NCI-H69 (cell line): ENCODE measurements at regions not wholly inside any gene's neighbourhood (a gene's known extent, or its start where the extent isn't known, plus 50 kb on each side); places are given as distances from the start of the nearest gene placed in this dataset.
"Not testable (repeated sequence)": the region's sequence is repeated elsewhere in the genome, so short reads cannot be mapped to it uniquely, and the experiment has no call there.

Source experiments
- DNase-seq: peaks from one replicate; lab custom pipeline; 2025; lab: John Stamatoyannopoulos, UW

GRCh38 chrX:11836284-11836683 lies 78.2 kb downstream of the MSL3 start:
- peak; percentile 57 for DNase-seq

- DNase-seq = no peak
These were observed 79.4 kb downstream of the MSL3 start for GRCh38 chrX:11837437-11837836.

- no peak for DNase-seq
These were observed 106.1 kb downstream of the MSL3 start for GRCh38 chrX:11864171-11864570.

- DNase-seq = no peak
These were observed 109.7 kb downstream of the MSL3 start for GRCh38 chrX:11867610-11868345.

- no peak for DNase-seq
These were observed 112.8 kb downstream of the MSL3 start for GRCh38 chrX:11870789-11871188.

GRCh38 chrX:11881485-11882170 lies 123.6 kb downstream of the MSL3 start:
- no peak for DNase-seq

- DNase-seq = peak; percentile 76
These were observed 128.7 kb downstream of the MSL3 start for GRCh38 chrX:11886745-11887144.

- DNase-seq = peak; percentile 77
These were observed 129.1 kb downstream of the MSL3 start for GRCh38 chrX:11887175-11887574.

GRCh38 chrX:11888421-11888820 lies 130.4 kb downstream of the MSL3 start:
- no peak for DNase-seq

- no peak for DNase-seq
These were observed 131.8 kb downstream of the MSL3 start for GRCh38 chrX:11889791-11890190.

GRCh38 chrX:11890836-11891514 lies 132.9 kb downstream of the MSL3 start:
- DNase-seq = peak; percentile 86

- DNase-seq = no peak
These were observed 136.1 kb downstream of the MSL3 start for GRCh38 chrX:11893933-11894710.

- no peak for DNase-seq
These were observed 141.1 kb downstream of the MSL3 start for GRCh38 chrX:11899091-11899490.

GRCh38 chrX:11905933-11906332 lies 147.9 kb downstream of the MSL3 start:
- not testable (repeated sequence) for DNase-seq

- DNase-seq = peak; percentile 74
These were observed 150.3 kb downstream of the MSL3 start for GRCh38 chrX:11908371-11908770.

GRCh38 chrX:11913001-11913400 lies 155.0 kb downstream of the MSL3 start:
- DNase-seq = no peak

- DNase-seq = peak; percentile 85
These were observed 171.4 kb downstream of the MSL3 start for GRCh38 chrX:11929476-11929875.

- no peak for DNase-seq
These were observed 174.4 kb downstream of the MSL3 start for GRCh38 chrX:11932423-11932822.

- no peak for DNase-seq
These were observed 176.1 kb downstream of the MSL3 start for GRCh38 chrX:11934089-11934488.

GRCh38 chrX:11941571-11941970 lies 183.5 kb downstream of the MSL3 start:
- no peak for DNase-seq

- DNase-seq = peak; percentile 72
These were observed 186.5 kb downstream of the MSL3 start for GRCh38 chrX:11944501-11944900.

- no peak for DNase-seq
These were observed 189.0 kb upstream of the FRMPD4 start for GRCh38 chrX:11949291-11949690.
